ENCODE measurements at regions not wholly inside any gene's neighbourhood (a gene's known extent, or its start where the extent isn't known, plus 50 kb on each side); places are given as distances from the start of the nearest gene placed in this dataset.

DNA sequence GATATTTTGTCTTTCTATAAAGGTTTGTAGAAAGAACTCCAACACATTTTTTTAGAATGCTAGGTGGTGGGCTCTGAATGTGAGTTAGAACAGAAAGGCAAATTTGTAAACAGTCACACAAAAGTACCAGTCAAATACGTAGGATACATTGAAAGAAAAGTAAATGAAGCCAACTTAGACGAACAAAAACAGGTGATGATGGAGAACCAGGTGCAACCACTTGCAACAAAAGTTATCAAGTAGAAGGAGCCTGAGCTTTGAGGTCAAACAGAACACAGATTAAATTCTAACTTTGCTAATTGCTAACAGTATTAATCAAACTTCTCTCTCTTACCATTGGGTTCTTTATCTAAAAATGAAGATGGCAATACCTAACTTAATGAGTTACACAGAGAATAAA is 62.7 kb upstream of the DAPP1 start:
- no peaks in the 10 kb centered on the region for H3K27me3 ChIP-seq (ENCODE audit: control insufficient read depth, extremely low read depth, insufficient read depth, low read length)
- no peaks in the 10 kb centered on the region for H3K9me1 ChIP-seq (ENCODE audit: control insufficient read depth, extremely low read depth, insufficient read depth, low read length)
- no peaks in the 10 kb centered on the region for H3K36me3 ChIP-seq (ENCODE audit: control insufficient read depth in 2 of 2, extremely low read depth in 1 of 2, insufficient read depth in 2 of 2, low read length in 2 of 2)
- H3K9me3 ChIP-seq (ENCODE audit: control insufficient read depth, low read depth, low read length): no peaks in the 10 kb centered on the region
- H3K9ac ChIP-seq (ENCODE audit: control insufficient read depth, extremely low read depth, insufficient read depth, low read length): no peak overlapping the region
- no peak overlapping the region for H3K4me2 ChIP-seq (ENCODE audit: control insufficient read depth, extremely low read depth, insufficient read depth, low read depth, low read length)
- no peaks in the 10 kb centered on the region for H3K79me2 ChIP-seq (ENCODE audit: control insufficient read depth, insufficient read depth, low read length)
- H4K20me1 ChIP-seq (ENCODE audit: control insufficient read depth, extremely low read depth, insufficient read depth, low read length): no peaks in the 10 kb centered on the region
- TF ChIP-seq CTCF (optimal IDR thresholded peaks at IDR 0.05 in 1 of 3, IDR thresholded peaks at IDR 0.05 in 1 of 3, conservative IDR thresholded peaks at IDR 0.05 in 1 of 3; ENCODE audit: extremely low read depth in 1 of 3, insufficient read depth in 2 of 3, low read length in 3 of 3): no peak
- no peak for TF ChIP-seq EZH2 (IDR thresholded peaks at IDR 0.05; ENCODE audit: low read length)
- dilution Hi-C loops (cut with MboI; ENCODE audit: extremely low pct_ligation_motif_present, low sequenced_read_pairs): no loop called here
- no peak for FAIRE-seq
- DNase-seq (ENCODE audit: low read depth, low spot score): no peak
- H3K4me3 ChIP-seq (ENCODE audit: control insufficient read depth in 2 of 3, extremely low read depth in 1 of 3, insufficient read depth in 2 of 3, low read depth in 1 of 3, low read length in 3 of 3): no peak overlapping the region
- no peak overlapping the region for H2AFZ ChIP-seq (ENCODE audit: control insufficient read depth, low read length)
- H3K27ac ChIP-seq (ENCODE audit: control insufficient read depth, insufficient read depth, low read length): no peak overlapping the region
- H3K4me1 ChIP-seq (ENCODE audit: control insufficient read depth, extremely low read depth, insufficient read depth, low read length): no peaks in the 10 kb centered on the region

- H3K79me2 ChIP-seq (ENCODE audit: control insufficient read depth, insufficient read depth, low read length): no peaks in the 10 kb centered on the region
- no peak overlapping the region for H3K4me3 ChIP-seq (ENCODE audit: control insufficient read depth in 2 of 3, extremely low read depth in 1 of 3, insufficient read depth in 2 of 3, low read depth in 1 of 3, low read length in 3 of 3)
- H3K4me2 ChIP-seq (ENCODE audit: control insufficient read depth, extremely low read depth, insufficient read depth, low read depth, low read length): no peak overlapping the region
- H3K27me3 ChIP-seq (ENCODE audit: control insufficient read depth, extremely low read depth, insufficient read depth, low read length): no peaks in the 10 kb centered on the region
- no peaks in the 10 kb centered on the region for H3K9me3 ChIP-seq (ENCODE audit: control insufficient read depth, low read depth, low read length)
- no peaks in the 10 kb centered on the region for H3K4me1 ChIP-seq (ENCODE audit: control insufficient read depth, extremely low read depth, insufficient read depth, low read length)
- no peak overlapping the region for H2AFZ ChIP-seq (ENCODE audit: control insufficient read depth, low read length)
- DNase-seq (ENCODE audit: low read depth, low spot score) (no peak), FAIRE-seq (no peak)
- H3K27ac ChIP-seq (ENCODE audit: control insufficient read depth, insufficient read depth, low read length): no peak overlapping the region
- H4K20me1 ChIP-seq (ENCODE audit: control insufficient read depth, extremely low read depth, insufficient read depth, low read length): no peaks in the 10 kb centered on the region
- TF ChIP-seq EZH2 (IDR thresholded peaks at IDR 0.05; ENCODE audit: low read length) (no peak), CTCF (optimal IDR thresholded peaks at IDR 0.05 in 1 of 3, IDR thresholded peaks at IDR 0.05 in 1 of 3, conservative IDR thresholded peaks at IDR 0.05 in 1 of 3; ENCODE audit: extremely low read depth in 1 of 3, insufficient read depth in 2 of 3, low read length in 3 of 3) (no peak)
- no peaks in the 10 kb centered on the region for H3K9me1 ChIP-seq (ENCODE audit: control insufficient read depth, extremely low read depth, insufficient read depth, low read length)
- H3K9ac ChIP-seq (ENCODE audit: control insufficient read depth, extremely low read depth, insufficient read depth, low read length): no peak overlapping the region
- no peaks in the 10 kb centered on the region for H3K36me3 ChIP-seq (ENCODE audit: control insufficient read depth in 2 of 2, extremely low read depth in 1 of 2, insufficient read depth in 2 of 2, low read length in 2 of 2)
- dilution Hi-C loops (cut with MboI; ENCODE audit: extremely low pct_ligation_motif_present, low sequenced_read_pairs): no loop called here
Observed at GRCh38 chr4:99749445-99750391, 66.9 kb upstream of the DAPP1 start.
